H1 (cell line): ENCODE measurements at regions not wholly inside any gene's neighbourhood (a gene's known extent, or its start where the extent isn't known, plus 50 kb on each side); places are given as distances from the start of the nearest gene placed in this dataset.

Source experiments
- CTCF ChIA-PET: fragments of 300-600 bp; sonication (Branson Sonifier 250); formaldehyde crosslinking; loops from one replicate; lab custom pipeline; 2021; ENCODE audit not compliant: partially characterized antibody; lab: Charles Lee
- POLR2A ChIA-PET: fragments of 300-600 bp; sonication (Branson Sonifier 250); formaldehyde crosslinking; loops from one replicate; lab custom pipeline; 2021; ENCODE audit warnings: inconsistent platforms; ENCODE audit not compliant: partially characterized antibody; lab: Charles Lee
- DNase-seq, 2 experiments: peaks; one replicate each; pipeline versions ENCODE4 v3.0.0 to v3.0.0-alpha.2; 2010 to 2022; ENCODE audit warnings: low spot score in 2 of 2, low read depth in 1 of 2, mixed read lengths in 1 of 2
- FAIRE-seq: peaks from 2 replicates; lab custom pipeline; 2011; peaks lifted over from hg19 to GRCh38; lab: Jason Lieb, UNC
- H2AFZ ChIP-seq: 2 replicates; pipeline ENCODE4 v1.8.1; 2012; ENCODE audit warnings: low read length, inconsistent platforms
- H2AK5ac ChIP-seq: 2 replicates; pipeline ENCODE4 v1.6.1; 2013; ENCODE audit warnings: low read depth, low read length
- H2BK120ac ChIP-seq: replicated peaks from 2 replicates; pipeline ENCODE3; 2013; ENCODE audit warnings: low read depth, low read length, inconsistent platforms
- H2BK12ac ChIP-seq: 2 replicates; pipeline ENCODE4 v1.6.1; 2013; ENCODE audit warnings: low read depth, low read length
- H2BK15ac ChIP-seq: 2 replicates; pipeline ENCODE4 v1.6.1; 2013; ENCODE audit warnings: low read length
- H2BK20ac ChIP-seq: 2 replicates; pipeline ENCODE4 v1.6.1; 2013; ENCODE audit warnings: low read length
- H2BK5ac ChIP-seq: 2 replicates; pipeline ENCODE4 v1.6.1; 2013; ENCODE audit warnings: low read depth, low read length
- H3K14ac ChIP-seq: 2 replicates; pipeline ENCODE4 v1.6.1; 2013; ENCODE audit warnings: inconsistent platforms; ENCODE audit not compliant: insufficient read length
- H3K18ac ChIP-seq: 2 replicates; pipeline ENCODE4 v1.6.1; 2013; ENCODE audit warnings: low read length; ENCODE audit errors: extremely low read depth
- H3K23ac ChIP-seq: 2 replicates; pipeline ENCODE4 v1.6.1; 2013; ENCODE audit warnings: inconsistent platforms; ENCODE audit not compliant: insufficient read length
- H3K23me2 ChIP-seq: 2 replicates; pipeline ENCODE4 v1.6.1; 2013; ENCODE audit warnings: low read depth, low read length
- H3K27ac ChIP-seq: 2 replicates; pipeline ENCODE4 v1.6.1; 2011; ENCODE audit warnings: low read depth, low read length, inconsistent platforms
- H3K27me3 ChIP-seq, 4 experiments: replicated peaks in 1 of 4; 1 replicate in 1 of 4; 2 replicates in 3 of 4; pipeline versions ENCODE4 v1.6.1 to v1.8.1; 2011 to 2013; ENCODE audit warnings: low read length in 3 of 4, mild to moderate bottlenecking in 3 of 4, inconsistent platforms in 2 of 4, mixed read lengths in 2 of 4, moderate library complexity in 1 of 4; ENCODE audit not compliant: control insufficient read depth in 3 of 4, insufficient read depth in 3 of 4; ENCODE audit errors: extremely low read depth in 1 of 4
- H3K36me3 ChIP-seq, 4 experiments: 2 replicates each; pipeline versions ENCODE4 v1.6.1 to v1.8.1; 2011 to 2013; ENCODE audit warnings: mild to moderate bottlenecking in 4 of 4, low read length in 3 of 4, moderate library complexity in 2 of 4, control low read depth in 1 of 4, inconsistent platforms in 1 of 4; ENCODE audit not compliant: insufficient read depth in 4 of 4, control insufficient read depth in 2 of 4
- H3K4ac ChIP-seq: replicated peaks from 2 replicates; pipeline ENCODE3; 2013; ENCODE audit warnings: low read length, low read depth, mixed read lengths, inconsistent platforms; ENCODE audit not compliant: insufficient read length
- H3K4me1 ChIP-seq, 4 experiments: replicated peaks in 1 of 4; 1 replicate in 1 of 4; 2 replicates in 3 of 4; pipeline versions ENCODE4 v1.6.1 to v1.8.1; 2011 to 2013; ENCODE audit warnings: low read length in 3 of 4, inconsistent platforms in 2 of 4, mixed read lengths in 1 of 4; ENCODE audit not compliant: insufficient read depth in 4 of 4, control insufficient read depth in 3 of 4
- H3K4me2 ChIP-seq, 2 experiments: 2 replicates each; pipeline versions ENCODE4 v1.6.1 to v1.8.1; 2011 to 2013; ENCODE audit warnings: low read depth in 2 of 2, low read length in 2 of 2, control low read depth in 1 of 2, inconsistent platforms in 1 of 2, mild to moderate bottlenecking in 1 of 2; ENCODE audit not compliant: insufficient read depth in 1 of 2
- H3K4me3 ChIP-seq, 4 experiments: fragments of 200-600, 300-600 bp in 1 of 4; sonication (generic), shearing (Covaris generic), sonication (Bioruptor Twin) in 1 of 4; 2 replicates each; pipeline versions ENCODE4 v1.5.1 to v1.8.1; 2011 to 2016; ENCODE audit warnings: low read length in 4 of 4, low read depth in 3 of 4, control low read depth in 2 of 4, inconsistent platforms in 2 of 4, mild to moderate bottlenecking in 2 of 4, mixed read lengths in 1 of 4, moderate library complexity in 1 of 4; ENCODE audit not compliant: insufficient read depth in 2 of 4; ENCODE audit errors: extremely low read depth in 1 of 4
- H3K56ac ChIP-seq: replicated peaks from 2 replicates; pipeline ENCODE3; 2013; ENCODE audit warnings: low read depth, mild to moderate bottlenecking, mixed read lengths, low read length, inconsistent platforms; ENCODE audit not compliant: insufficient read length
- H3K79me1 ChIP-seq: 2 replicates; pipeline ENCODE4 v1.6.1; 2013; ENCODE audit warnings: low read depth, low read length, control low read depth
- H3K79me2 ChIP-seq, 2 experiments: 2 replicates each; pipeline versions ENCODE4 v1.6.1 to v1.8.1; 2012 to 2013; ENCODE audit warnings: low read length in 2 of 2, mild to moderate bottlenecking in 2 of 2, inconsistent platforms in 1 of 2; ENCODE audit not compliant: insufficient read depth in 2 of 2, control insufficient read depth in 1 of 2
- H3K9ac ChIP-seq, 4 experiments: replicated peaks in 1 of 4; 1 replicate in 1 of 4; 2 replicates in 3 of 4; pipeline versions ENCODE4 v1.6.1 to v1.8.1; 2011 to 2013; ENCODE audit warnings: low read depth in 3 of 4, low read length in 3 of 4, control low read depth in 2 of 4, mild to moderate bottlenecking in 2 of 4, moderate library complexity in 2 of 4, inconsistent platforms in 1 of 4; ENCODE audit errors: extremely low read depth in 1 of 4
- H3K9me3 ChIP-seq, 2 experiments: 2 replicates each; pipeline versions ENCODE4 v1.6.1 to v1.8.1; 2012 to 2013; ENCODE audit warnings: mild to moderate bottlenecking in 2 of 2, moderate library complexity in 2 of 2, control low read depth in 1 of 2, inconsistent platforms in 1 of 2, low read depth in 1 of 2, low read length in 1 of 2, mixed read lengths in 1 of 2; ENCODE audit not compliant: insufficient read depth in 2 of 2
- H4K20me1 ChIP-seq, 2 experiments: replicated peaks in 1 of 2; 2 replicates each; pipeline versions ENCODE3 to v1.8.1; 2011 to 2013; ENCODE audit warnings: inconsistent platforms in 2 of 2, low read length in 2 of 2, mild to moderate bottlenecking in 1 of 2; ENCODE audit not compliant: insufficient read depth in 2 of 2, control insufficient read depth in 1 of 2
- H4K5ac ChIP-seq: 2 replicates; pipeline ENCODE4 v1.6.1; 2013; ENCODE audit warnings: low read length, low read depth, mixed read lengths, inconsistent platforms; ENCODE audit not compliant: insufficient read length
- H4K8ac ChIP-seq: 2 replicates; pipeline ENCODE4 v1.8.0; 2013; ENCODE audit warnings: mild to moderate bottlenecking, moderate library complexity, low read length, inconsistent platforms; ENCODE audit not compliant: insufficient read depth; ENCODE audit errors: extremely low read depth
- H4K91ac ChIP-seq: replicated peaks from 2 replicates; pipeline ENCODE3; 2013; ENCODE audit warnings: low read length, mixed read lengths, inconsistent platforms; ENCODE audit not compliant: insufficient read length
- ASH2L ChIP-seq: fragments of 200-600, 300-600 bp; sonication (generic); IDR thresholded peaks from one replicate; pipeline ENCODE4 v1.7.1; 2017; ENCODE audit warnings: low read length
- BRCA1 ChIP-seq: IDR thresholded peaks from 2 replicates; pipeline ENCODE4 v1.6.1; 2012; ENCODE audit warnings: low read depth, low read length, improper control_type of control experiment
- HDAC2 ChIP-seq, 2 experiments: fragments of 300-600 bp in 1 of 2; sonication (generic) in 1 of 2; IDR thresholded peaks; 2 replicates each; pipeline ENCODE4 v1.6.1; 2011 to 2012; ENCODE audit warnings: low read depth in 2 of 2, low read length in 2 of 2, mild to moderate bottlenecking in 2 of 2, moderate library complexity in 2 of 2, borderline replicate concordance in 1 of 2, inconsistent platforms in 1 of 2
- HDAC6 ChIP-seq: IDR thresholded peaks from one replicate; pipeline ENCODE4 v1.7.1; 2012; ENCODE audit warnings: low read depth, mild to moderate bottlenecking, inconsistent platforms, low read length, moderate library complexity
- JUND ChIP-seq: IDR thresholded peaks from 2 replicates; pipeline ENCODE4 v1.6.1; 2011; ENCODE audit warnings: mild to moderate bottlenecking, improper control_type of control experiment, low read length
- KDM5A ChIP-seq: fragments of 200-600 bp; IDR thresholded peaks from 2 replicates; pipeline ENCODE4 v1.7.1; 2012; ENCODE audit warnings: mild to moderate bottlenecking, low read length, inconsistent platforms, mixed read lengths
- MAFK ChIP-seq: IDR thresholded peaks from 2 replicates; pipeline ENCODE4 v1.6.1; 2012; ENCODE audit warnings: low read depth, mild to moderate bottlenecking, improper control_type of control experiment, low read length
- POLR2A ChIP-seq, 2 experiments: IDR thresholded peaks; 1 replicate in 1 of 2; 2 replicates in 1 of 2; pipeline ENCODE4 v1.6.1; 2011; ENCODE audit warnings: low read depth in 2 of 2, low read length in 2 of 2, mild to moderate bottlenecking in 2 of 2; ENCODE audit errors: control extremely low read depth in 1 of 2
- SIRT6 ChIP-seq: IDR thresholded peaks from one replicate; pipeline ENCODE4 v1.7.1; 2012; ENCODE audit warnings: low read length, inconsistent platforms
- SUZ12 ChIP-seq: fragments of 200-600 bp; sonication (generic); IDR thresholded peaks from 2 replicates; pipeline ENCODE4 v1.6.1; 2012; ENCODE audit warnings: mild to moderate bottlenecking, inconsistent platforms, low read length, moderate library complexity, mixed read lengths
- TAF1 ChIP-seq: IDR thresholded peaks from 2 replicates; pipeline ENCODE4 v1.6.1; 2011; ENCODE audit warnings: mild to moderate bottlenecking, low read depth, low read length
- WGBS, 2 experiments: shearing (Covaris generic) in 1 of 2; methylation state at CpG; one replicate each; pipeline versions ENCODE4 v1.1.6 to v1.1.7; 2013 to 2015; ENCODE audit warnings: low lambda C conversion rate in 2 of 2, mixed read lengths in 2 of 2, inconsistent platforms in 1 of 2, low coverage in 1 of 2, missing lambda C conversion rate in 1 of 2; ENCODE audit not compliant: insufficient replicate concordance in 2 of 2, insufficient coverage in 1 of 2, insufficient read length in 1 of 2; ENCODE audit errors: extremely low coverage in 1 of 2, missing lambda C conversion rate in 1 of 2; 5-methylcytosine and 5-hydroxymethylcytosine counted together

- Histone ChIP-seq H4K5ac (no peak overlapping the region), H3K4me1 (no peaks in the 10 kb centered on the region), H3K4me2 (no peak overlapping the region), H2BK120ac (no peak overlapping the region), H3K79me2 (no peaks in the 10 kb centered on the region), H2BK5ac (no peak overlapping the region), H2BK12ac (no peak overlapping the region), H3K27ac (no peak overlapping the region), H3K14ac (no peak overlapping the region), H3K18ac (no peak overlapping the region), H3K9me3 (no peaks in the 10 kb centered on the region; a peak in 1 of 4 replicates), H3K79me1 (no peaks in the 10 kb centered on the region), H3K36me3 (no peaks in the 10 kb centered on the region), H4K8ac (no peak overlapping the region), H4K20me1 (no peaks in the 10 kb centered on the region), H3K23me2 (no peaks in the 10 kb centered on the region), H3K4me3 (no peak overlapping the region), H3K4ac (no peak overlapping the region), H3K56ac (no peak overlapping the region), H2AK5ac (no peak overlapping the region), H3K27me3 (peaks cover 0 to 8% (median 6%) of the 10 kb centered on the region in 4 experiments; a peak in 3 of 7 replicates), H2BK20ac (no peak overlapping the region), H4K91ac (no peak overlapping the region), H2AFZ (no peak overlapping the region), H3K23ac (no peak overlapping the region), H2BK15ac (no peak overlapping the region), H3K9ac (no peak overlapping the region)
- no peak for FAIRE-seq
- ChIA-PET POLR2A (no interaction called here), CTCF (no interaction called here)
- DNase-seq, result no peak
- WGBS, 2 experiments, result 90% methylated on average over 1 of the region's 1 CpG; no CpG with 5 or more reads in 1 of the 2 experiments
- no peak for TF ChIP-seq POLR2A (IDR thresholded peaks at IDR 0.05; ENCODE audit: control extremely low read depth in 1 of 2, low read depth in 2 of 2, low read length in 2 of 2)
- TF ChIP-seq ASH2L, result no peak
- no peak for TF ChIP-seq SIRT6
- TF ChIP-seq KDM5A, result no peak
- no peak for TF ChIP-seq MAFK
- TF ChIP-seq JUND, result no peak
- TF ChIP-seq HDAC2 (IDR thresholded peaks at IDR 0.05; ENCODE audit: borderline replicate concordance in 1 of 2, low read depth in 2 of 2, low read length in 2 of 2), result no peak
- TF ChIP-seq SUZ12, result no peak
- TF ChIP-seq HDAC6, result no peak
- no peak for TF ChIP-seq BRCA1
- TF ChIP-seq TAF1, result no peak
Measured at GRCh38 chr21:35719080-35719479, 341.2 kb downstream of the SETD4 start.
